C1 segment of cervical spinal cord (tissue), 14 donors: ENCODE measurements at regions not wholly inside any gene's neighbourhood (a gene's known extent, or its start where the extent isn't known, plus 50 kb on each side); places are given as distances from the start of the nearest gene placed in this dataset.
A peak's percentile ranks its signal among the peaks of the same experiment; 100 is the strongest.
"Not testable (repeated sequence)": the region's sequence is repeated elsewhere in the genome, so short reads cannot be mapped to it uniquely, and the experiment has no call there.

Source experiments
- DNase-seq, 14 donors: peaks; one replicate each; lab custom pipeline; 2025; lab: John Stamatoyannopoulos, UW

DNA sequence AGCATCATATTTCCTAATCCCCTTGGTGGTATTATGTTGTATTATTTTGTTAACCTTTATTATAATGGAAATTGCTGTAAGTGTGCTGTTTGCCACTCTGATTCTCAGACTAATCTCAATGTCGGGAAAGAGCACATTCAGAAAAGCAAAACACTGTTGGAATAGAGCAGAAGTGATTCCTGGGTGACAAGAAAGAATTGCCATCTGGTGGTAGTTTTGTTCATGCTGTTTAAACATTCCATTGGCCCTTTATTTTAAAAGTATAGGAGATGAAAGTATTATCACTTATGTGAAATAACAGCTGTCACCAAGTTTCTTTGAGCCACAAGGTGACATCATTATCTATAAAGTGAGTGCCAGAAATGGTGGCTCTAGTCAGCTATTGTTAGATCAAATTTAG is 301.3 kb upstream of the SGCD start:
- no peak for DNase-seq

DNA sequence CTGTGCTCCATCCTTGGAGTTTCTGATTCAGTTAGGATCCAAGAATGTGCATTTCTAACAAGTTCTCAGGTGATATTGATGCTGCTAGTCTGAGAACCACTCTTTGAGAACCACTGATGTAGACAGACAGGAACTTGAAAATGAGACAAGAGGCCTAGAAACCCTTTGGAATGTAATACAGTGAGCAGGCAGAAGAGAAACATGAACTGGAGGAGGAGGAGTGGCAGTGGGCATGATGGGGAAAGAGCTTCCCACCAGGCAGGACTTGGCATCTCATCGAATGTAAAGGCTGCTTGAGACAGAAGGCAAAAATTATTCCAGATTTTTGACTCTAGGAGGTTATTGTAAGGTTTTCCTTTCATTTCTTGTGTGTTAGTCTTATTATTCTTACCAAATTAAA is 295.8 kb upstream of the SGCD start:
- no peak for DNase-seq

DNA sequence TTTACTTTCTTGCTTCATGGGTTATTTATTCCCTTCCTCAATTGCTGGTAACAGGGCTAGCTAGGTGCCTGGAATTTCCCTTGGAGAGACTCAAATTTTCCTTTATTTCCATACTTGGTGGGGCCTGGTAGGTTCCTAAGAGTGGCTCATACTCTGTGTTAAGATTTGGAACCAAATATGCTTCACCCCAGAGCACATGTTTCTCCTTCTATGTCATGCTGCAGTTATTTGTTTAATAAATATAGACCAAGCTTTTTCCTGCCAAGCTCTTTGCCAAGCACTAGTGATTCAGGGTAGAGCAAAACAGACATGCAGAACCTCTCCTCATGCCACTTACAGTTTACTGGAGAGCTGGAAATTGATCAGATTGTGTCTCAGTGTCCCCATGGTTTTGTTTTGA is 290.3 kb upstream of the SGCD start:
- no peak for DNase-seq

DNA sequence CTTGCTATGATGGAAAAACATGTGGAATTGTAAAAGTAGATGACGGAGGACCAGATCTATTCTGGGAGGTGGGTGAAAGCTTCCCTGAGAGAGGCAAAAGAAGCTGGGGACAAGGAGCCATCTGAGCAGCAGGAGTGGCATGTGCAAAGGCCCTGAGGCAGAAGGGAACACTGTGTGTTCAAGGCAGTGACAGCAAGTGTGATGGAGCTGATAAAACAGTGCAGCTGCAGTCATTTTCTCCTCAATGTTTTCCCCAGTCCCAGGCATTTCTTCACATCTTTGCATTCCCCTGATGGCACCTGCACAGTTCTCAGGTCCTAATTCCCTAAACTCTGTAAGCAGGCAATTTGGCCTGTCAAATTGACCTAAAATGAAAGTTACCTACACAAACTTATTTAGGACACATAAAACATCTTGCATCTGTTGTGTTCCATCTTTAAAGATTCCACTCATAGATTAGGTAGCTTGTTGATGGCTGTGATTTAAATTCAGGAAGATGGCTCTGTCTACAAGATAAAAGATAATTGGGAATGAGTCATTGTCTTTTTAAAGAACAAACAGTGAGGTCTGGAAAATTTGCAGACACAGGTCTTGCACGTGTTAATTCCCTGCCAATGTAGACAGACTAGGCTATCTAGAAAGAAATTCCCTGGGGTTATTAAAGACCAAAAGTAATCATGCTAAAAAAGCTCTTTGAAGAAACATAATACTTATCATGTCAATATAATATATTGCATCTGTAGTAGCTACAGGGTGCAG is 289.6 kb upstream of the SGCD start:
- no peak for DNase-seq

DNA sequence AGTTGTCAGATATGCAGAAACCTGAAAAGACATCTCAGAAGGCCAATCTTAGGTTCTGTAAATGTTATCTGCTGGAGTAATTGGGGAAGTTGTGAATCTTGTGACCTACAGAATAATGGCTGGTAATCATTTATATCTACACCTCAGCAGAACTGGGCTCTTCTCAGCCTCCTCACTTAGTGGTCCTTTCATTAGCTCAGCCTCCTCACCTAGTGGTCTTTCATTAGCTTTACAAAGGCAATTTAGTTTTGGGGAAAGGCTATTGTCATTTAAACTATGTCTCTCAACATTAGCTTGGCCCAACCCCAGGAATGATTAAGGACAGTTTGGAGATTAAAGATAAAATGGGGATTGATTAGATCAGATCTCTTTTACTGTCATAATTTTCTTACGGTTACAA is 284.2 kb upstream of the SGCD start:
- no peak for DNase-seq

DNA sequence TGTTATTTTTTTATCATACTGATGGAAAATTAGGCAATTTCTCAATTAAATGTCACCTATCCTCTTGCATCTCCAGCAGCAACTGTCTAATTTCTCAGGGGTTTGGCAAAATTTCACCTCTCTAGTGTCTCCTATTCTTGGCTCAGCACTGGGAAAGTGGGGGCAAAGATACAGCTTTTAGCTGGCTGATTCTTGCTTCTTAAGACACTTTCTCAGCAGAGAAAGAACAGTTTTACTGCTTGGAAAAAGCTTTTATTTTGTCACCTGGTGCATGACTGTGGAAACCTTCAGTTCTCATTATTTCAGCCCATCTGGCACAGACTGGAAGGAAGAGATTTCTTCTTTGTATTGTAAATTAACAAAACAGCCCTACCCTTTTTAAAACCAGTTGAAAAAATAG is 283.6 kb upstream of the SGCD start:
- no peak for DNase-seq

DNA sequence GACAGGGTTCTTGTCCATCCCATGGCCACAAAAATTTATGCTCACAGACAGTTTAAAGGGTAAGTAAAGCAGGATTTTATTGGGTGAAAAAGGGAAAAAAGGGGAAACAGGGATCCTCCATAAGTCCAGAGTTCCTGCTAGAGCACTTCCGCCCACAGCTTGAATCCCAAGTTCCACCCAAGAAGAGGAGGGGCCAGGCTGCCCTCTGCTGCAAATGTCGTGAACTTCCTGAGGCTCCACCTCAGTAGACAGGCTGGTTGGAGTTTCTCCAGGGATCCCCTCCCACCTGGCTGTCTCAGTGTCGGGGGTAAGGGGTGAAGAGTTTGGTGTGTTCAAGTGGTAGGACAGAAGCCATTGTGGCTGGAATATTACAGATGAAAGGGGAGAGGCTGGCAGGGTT is 275.0 kb upstream of the SGCD start:
- DNase-seq: no peak

DNA sequence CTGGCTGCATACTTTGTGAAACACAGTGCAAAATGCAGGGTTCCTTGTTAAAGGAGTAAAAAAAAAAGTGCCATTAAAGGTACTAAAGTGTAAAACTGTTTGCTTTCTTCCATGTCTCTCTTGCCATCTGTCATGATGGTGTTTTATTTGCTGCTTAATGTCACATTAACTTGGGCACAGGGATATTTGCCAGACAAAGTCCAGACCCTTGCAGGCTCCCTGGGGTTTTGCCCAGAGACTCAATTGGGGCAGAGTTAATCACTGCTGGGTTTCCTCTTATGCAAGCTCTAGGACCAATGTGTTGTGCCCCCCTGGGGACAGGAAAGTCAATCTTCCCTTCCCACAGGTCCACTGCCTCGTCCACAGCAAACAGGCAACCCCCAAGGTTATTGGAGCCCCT is 274.3 kb upstream of the SGCD start:
- no peak for DNase-seq

DNA sequence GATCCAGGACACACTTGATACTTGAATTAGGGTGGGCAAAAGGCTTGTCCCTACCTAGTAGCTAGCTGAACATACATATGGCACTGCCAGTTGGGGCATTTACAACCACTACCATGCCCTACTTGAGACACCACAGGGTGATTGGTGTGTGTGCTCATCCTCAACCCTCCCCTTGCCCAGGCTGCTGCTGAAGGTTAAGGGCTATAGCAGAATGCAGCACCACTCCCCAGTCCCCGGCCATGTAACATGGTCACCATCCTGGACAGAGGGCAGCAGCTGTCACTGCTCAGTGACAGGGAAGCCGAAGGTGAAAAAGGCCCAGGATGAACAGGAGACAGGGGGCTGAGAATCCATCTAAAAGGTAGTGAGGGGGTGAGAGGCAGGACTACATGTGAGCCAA is 273.9 kb upstream of the SGCD start:
- DNase-seq: no peak

DNA sequence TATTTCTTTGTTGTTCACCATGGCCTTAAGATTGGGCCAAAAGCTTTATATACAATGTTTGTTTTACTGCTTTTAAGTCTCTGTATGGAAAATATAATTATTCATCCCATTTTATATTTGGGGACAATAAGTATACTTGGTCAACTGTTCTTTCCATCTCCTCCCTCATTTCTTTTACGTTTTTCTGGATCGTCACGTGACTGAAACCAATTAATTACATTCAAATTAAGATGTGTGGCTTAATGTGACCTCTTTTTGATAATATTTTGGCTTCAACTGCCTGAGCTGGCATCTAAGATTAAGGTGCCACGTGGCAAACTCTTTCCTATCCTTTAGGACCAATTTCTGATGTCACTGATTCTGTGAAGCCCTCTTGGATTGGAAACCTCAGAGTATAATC is 250.1 kb upstream of the SGCD start:
- no peak for DNase-seq

DNA sequence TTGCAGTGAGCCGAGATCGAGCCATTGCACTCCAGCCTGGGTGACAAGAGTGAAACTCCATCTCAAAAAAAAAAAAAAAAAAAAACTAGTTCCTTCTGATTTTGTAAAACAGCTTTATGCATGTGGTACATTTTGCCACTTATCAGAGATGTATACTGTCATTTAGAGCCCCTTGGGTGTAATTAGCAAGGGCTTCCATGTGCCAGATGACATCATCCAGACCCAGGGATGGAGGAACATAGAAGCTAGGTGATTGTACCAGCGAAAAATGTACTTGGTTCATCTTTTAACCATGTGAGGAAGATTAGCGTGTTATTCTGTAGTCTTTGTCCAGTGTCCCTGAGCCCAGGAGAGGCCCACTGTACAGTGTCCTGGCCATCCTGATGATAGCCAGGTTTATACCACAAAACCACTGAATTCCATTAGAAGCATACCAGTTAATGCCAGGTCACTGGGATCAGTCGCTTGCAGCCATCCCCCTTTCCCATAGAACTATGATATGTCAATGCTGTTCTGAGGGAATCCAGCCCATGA is 239.3 kb upstream of the SGCD start:
- no peak for DNase-seq

DNA sequence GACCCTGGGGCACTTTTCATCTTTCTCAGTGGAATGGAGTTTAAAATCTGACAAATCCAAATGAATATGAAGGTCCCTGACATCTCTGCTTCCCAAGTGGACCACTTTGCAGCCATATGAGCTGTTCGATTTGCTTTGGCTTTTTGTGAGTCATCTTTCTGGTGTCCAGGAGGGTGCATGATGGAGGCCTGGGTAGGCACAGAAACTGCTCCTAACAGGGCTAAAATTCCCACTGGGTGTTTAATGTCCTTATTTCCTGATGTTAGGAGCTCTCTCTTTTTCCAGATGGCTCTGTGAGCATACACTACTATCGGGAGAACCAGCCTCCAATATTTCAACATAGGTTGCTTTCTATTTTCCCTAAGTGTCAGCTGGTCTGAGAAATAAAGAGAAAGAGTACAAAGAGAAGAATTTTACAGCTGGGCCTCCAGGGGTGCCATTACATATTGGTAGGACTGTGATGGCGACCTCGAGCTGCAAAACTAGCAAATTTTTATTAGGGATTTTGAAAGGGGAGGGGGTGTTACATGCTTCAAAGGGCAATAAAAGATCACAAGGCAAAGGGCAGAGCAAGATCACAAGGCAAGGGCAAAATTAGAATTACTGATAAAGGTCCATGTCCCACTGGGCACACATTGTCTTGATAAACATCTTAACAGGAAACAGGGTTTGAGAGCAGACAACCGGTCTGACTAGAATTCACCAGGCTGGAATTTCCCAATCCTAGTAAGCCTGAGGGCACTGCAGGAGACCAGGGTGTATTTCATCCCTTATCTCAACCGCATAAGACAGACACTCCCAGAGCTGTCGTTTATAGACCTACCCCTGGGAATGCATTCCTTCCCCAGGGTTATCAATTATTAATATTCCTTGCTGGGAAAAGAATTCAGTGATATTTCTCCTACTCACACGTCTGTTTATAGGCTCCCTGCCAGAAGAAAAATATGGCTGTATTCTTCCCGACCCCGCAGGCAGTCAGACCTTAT is 236.7 kb upstream of the SGCD start:
- not testable (repeated sequence) for DNase-seq

DNA sequence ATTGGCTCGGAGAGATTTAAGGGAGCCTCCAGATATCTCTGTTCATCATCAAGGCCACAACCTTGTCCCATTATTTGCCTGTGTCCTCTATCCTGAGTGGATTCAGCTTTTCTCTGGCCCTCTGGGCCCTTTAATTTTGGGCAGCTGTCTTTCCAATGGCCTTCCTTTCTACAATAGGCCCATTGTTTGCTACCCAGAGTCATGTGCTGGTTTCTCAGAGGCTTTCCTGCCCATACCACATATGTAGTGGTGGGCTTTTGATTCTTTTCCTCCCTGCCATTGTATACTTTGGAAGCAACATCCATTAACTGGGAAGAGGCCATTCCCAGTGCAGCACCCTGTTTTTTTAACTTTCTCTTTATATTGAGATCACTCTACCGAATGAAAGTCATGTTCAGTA is 233.9 kb upstream of the SGCD start:
- no peak for DNase-seq

DNA sequence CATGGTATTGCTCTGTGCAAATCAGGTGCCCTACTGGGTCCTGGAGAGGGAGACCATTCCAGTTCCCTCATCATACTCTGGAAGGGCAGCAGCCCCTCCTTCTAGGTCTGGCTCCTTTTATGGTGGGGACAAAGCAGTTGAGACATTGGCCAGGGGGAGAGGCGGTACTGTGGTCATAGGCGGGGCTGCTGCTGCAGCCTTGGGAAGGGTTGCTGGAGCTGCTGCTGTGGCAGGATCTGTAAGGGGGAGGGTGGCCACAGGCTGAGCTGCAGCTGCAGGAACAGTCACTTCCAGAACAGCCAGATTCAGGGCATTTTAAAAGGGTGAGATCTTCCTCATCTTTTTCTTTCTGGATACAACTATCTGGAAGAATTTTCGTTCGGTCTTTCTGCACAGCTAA is 233.0 kb upstream of the SGCD start:
- DNase-seq: peak in 6 of 14 donors; percentile 1 to 32 (median 2)

DNA sequence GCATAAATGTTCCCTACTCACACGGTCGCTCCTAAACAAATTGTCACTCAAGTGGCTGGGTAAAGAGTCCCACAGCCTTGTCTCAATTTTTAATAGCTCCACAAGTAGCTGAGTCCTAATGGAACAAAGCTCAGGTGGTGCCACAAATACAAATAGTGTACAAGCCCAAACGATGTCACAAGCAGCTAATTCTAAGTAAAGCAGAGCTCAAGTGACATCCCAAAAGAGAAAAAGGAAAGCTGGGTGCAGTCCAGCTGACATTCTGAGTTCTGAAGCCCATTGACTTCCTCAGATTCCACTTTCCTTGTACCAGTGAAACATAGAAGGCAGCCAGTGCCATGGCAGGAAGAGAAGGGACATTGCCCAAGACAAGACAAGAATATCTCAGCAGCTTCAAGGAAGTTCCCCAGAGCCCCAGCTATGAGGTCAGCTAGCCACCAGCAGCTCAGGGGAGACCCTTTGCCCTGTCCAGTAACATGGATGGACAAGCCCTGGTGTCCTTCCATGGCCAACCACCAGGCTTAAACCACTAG is 231.2 kb upstream of the SGCD start:
- DNase-seq: no peak

DNA sequence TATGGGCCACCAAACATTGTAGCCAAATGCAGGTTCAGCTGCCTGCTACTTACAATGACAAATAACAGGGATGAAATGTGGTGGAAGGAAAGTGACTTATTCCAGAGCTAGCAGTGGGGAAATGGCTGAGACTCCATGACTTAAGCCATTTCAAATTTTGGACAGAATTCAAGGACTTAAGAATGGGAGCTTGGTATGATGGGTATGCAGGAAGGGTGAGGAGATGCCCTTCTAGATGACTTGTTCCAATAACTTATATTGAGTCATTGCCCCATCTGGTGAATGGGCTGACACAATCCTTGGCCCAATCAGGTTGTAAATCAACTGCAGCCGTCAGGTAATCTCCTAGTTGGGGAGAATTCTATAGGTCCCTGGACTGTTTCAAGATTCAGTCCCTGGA is 230.7 kb upstream of the SGCD start:
- DNase-seq: no peak

DNA sequence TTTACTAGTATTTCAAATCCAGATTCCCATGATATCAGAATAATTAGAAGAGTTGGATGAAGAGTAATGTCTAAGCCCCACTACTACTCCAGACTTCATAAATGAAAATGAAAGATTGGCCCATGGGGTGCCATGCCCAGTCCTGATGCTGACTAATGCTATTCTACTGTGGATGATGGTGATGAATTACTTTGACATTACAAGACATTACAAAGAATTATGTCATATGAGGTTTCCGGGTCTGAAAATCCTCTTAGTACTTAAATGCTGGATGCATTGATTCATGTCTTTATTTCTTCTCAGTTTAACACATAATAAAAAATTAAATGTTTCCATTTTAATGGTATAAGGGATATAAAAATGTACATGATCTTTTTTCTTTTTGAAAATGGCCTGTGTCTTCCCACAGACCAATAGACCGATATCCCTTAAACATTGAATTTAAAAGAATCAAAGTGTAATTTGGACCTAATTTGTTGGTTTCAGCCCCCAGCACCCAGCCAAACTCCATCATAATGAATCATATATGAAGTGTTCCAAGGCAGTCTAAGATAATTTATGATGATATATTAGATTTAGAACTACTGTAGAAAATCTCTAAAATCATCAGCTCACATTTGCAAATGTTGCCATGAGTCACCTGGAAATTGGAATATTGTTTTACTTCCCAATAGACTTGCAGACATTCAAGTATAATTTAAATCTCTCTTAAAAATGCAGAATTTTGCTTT is 223.6 kb upstream of the SGCD start:
- no peak for DNase-seq

DNA sequence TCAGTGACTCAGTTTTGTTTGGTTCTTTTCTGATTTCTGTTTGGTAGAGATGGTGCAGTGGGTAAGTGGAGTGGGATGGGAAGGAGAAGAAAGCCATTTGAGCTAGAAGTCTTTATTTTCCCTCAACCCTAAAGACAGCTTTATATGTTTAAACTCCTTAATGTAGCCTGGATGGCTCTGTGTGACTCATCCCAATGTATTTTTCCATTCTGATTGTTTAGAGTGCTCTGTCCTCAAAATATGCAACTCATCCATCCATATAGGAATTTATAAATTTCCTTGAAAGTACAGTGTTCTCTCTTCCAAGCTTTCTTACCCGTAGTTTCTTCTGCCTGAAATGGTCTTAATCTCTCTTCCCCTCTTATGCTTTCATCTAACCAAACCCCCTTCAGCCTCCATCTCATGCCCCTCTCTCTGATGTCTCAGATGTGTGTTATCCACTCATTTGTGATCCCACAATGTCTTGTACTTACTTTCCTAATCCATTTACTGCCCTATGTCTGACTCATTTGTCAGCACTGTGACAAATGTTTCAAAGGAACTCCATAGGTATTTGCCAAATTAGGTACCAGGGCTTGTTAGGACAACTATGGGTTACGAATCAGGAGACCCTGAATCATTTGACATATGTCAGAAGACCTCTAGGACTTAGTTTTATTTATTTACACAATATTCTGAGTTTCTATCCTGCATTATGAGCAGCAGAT is 217.5 kb upstream of the SGCD start:
- DNase-seq: no peak

DNA sequence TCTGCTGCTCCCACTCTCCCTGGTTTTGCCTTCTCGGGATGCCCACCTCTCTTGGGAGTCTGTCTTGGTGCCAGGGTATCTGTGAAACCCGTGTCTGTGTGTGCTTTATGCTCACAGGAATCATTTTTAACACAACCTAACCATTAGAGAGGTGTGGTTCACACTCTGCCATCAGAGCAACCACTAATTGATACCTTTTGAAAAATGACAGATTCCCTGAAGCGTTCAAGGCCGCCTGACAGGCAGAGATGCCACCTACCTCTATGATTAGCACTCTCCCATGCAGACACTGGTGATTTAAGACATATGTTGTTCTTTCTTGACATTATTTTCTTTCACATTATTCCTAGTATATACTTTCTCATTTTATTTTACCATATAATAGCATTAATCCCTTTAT is 207.3 kb upstream of the SGCD start:
- no peak for DNase-seq

DNA sequence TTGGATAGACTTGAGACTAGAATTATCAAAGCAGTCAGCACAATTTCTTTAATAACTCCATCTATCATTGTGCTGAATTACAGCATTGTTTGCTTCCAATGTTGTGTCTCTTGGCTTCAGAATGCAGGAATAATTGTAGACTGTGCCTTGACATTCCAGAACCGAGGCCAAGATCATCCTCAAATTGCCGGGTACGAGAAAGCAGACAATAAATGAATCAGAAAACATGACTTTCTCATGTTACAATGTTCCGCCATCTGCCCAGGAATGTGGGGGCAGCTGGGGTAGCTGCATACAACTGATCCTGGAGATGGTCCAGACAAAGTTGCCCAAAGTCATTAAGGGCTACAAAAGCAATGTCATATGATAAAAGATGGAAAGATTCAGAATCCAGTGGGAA is 206.2 kb upstream of the SGCD start:
- no peak for DNase-seq

DNA sequence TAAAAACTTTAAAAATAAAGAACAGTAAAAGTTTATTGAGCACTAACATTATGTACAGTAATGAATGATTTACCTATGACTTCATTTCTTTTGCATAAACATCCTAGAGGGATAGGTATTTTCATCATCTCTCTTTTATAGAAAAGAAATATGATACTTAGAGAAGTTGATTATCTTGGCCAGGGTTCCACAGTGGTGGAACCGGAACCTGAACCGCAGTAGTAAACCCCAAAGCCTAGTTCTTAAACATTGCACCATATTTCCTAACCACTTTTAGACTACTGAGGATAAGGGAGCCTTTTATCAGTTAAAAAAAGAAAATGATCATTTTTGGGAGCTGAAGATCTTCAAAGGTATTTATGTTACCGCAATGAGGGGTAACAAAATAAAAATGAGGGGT is 205.7 kb upstream of the SGCD start:
- no peak for DNase-seq
